ENCODE measurements at regions not wholly inside any gene's neighbourhood (a gene's known extent, or its start where the extent isn't known, plus 50 kb on each side); places are given as distances from the start of the nearest gene placed in this dataset.

DNA sequence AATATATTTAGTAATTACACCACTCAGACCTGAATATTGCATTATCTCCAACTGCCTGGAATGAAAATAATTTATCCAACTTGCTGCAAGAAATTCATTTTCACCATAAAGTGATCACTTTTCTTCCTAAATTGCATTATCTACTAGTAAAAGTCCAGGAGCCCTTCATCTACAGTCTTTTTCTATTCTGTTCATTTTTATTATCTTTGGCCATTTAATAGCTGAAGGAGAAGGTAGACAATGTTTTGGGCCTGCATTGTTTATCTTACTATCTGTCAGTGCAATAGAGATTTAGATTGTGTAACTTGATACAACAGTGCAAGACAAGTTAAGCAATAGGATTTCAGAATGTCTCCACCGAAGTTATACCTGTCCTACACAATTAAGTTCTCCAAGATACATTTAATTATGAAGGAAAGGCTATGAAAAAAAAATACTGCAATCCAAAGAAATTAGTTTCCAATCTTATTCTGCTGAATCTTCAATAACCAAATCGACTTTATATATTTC is 1339.7 kb upstream of the CDH6 start:
- DNase-seq (ENCODE audit: low read depth in 1 of 2, low spot score in 1 of 2), result no peak
- TF ChIP-seq, protein P1, sequence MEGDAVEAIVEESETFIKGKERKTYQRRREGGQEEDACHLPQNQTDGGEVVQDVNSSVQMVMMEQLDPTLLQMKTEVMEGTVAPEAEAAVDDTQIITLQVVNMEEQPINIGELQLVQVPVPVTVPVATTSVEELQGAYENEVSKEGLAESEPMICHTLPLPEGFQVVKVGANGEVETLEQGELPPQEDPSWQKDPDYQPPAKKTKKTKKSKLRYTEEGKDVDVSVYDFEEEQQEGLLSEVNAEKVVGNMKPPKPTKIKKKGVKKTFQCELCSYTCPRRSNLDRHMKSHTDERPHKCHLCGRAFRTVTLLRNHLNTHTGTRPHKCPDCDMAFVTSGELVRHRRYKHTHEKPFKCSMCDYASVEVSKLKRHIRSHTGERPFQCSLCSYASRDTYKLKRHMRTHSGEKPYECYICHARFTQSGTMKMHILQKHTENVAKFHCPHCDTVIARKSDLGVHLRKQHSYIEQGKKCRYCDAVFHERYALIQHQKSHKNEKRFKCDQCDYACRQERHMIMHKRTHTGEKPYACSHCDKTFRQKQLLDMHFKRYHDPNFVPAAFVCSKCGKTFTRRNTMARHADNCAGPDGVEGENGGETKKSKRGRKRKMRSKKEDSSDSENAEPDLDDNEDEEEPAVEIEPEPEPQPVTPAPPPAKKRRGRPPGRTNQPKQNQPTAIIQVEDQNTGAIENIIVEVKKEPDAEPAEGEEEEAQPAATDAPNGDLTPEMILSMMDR (IDR thresholded peaks at IDR 0.05; ENCODE audit: insufficient read depth, low read length), result no peak
- TF ChIP-seq SPI1 (IDR thresholded peaks at IDR 0.05; ENCODE audit: borderline replicate concordance, low read depth) (no peak), GABPA (IDR thresholded peaks at IDR 0.05; ENCODE audit: low read depth) (no peak), POLR2AphosphoS5 (IDR thresholded peaks at IDR 0.05; ENCODE audit: low read depth) (no peak)
- TF ChIP-seq, protein P2, sequence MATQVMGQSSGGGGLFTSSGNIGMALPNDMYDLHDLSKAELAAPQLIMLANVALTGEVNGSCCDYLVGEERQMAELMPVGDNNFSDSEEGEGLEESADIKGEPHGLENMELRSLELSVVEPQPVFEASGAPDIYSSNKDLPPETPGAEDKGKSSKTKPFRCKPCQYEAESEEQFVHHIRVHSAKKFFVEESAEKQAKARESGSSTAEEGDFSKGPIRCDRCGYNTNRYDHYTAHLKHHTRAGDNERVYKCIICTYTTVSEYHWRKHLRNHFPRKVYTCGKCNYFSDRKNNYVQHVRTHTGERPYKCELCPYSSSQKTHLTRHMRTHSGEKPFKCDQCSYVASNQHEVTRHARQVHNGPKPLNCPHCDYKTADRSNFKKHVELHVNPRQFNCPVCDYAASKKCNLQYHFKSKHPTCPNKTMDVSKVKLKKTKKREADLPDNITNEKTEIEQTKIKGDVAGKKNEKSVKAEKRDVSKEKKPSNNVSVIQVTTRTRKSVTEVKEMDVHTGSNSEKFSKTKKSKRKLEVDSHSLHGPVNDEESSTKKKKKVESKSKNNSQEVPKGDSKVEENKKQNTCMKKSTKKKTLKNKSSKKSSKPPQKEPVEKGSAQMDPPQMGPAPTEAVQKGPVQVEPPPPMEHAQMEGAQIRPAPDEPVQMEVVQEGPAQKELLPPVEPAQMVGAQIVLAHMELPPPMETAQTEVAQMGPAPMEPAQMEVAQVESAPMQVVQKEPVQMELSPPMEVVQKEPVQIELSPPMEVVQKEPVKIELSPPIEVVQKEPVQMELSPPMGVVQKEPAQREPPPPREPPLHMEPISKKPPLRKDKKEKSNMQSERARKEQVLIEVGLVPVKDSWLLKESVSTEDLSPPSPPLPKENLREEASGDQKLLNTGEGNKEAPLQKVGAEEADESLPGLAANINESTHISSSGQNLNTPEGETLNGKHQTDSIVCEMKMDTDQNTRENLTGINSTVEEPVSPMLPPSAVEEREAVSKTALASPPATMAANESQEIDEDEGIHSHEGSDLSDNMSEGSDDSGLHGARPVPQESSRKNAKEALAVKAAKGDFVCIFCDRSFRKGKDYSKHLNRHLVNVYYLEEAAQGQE (IDR thresholded peaks at IDR 0.05; ENCODE audit: insufficient replicate concordance, low read depth), result no peak
- H3K27ac ChIP-seq (replicated peaks), result no peak overlapping the region
- no peak overlapping the region for H3K4me3 ChIP-seq (replicated peaks; ENCODE audit: insufficient read depth, low read length)
- H3K27me3 ChIP-seq (ENCODE audit: insufficient read depth, poor library complexity, severe bottlenecking), result no peaks in the 10 kb centered on the region

DNA sequence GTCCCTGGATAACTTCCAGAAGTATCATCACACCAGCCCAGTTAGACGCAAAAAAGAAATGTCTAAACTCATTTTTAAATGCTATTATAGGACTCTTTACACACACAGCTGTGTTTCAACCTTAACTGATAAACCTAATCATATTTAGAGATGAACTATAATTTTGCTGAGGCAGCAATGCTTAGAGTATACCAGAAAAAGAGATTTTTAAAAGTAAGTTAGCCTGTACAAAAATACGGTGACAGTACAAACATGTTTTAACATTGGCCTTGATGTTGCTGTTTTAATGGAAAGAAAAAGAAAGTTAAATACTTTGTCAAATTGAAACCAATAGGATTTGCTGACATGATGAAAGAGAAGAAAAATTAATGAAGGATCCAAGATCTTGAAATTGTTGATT is 1341.2 kb upstream of the CDH6 start:
- H3K4me3 ChIP-seq (replicated peaks; ENCODE audit: insufficient read depth, low read length), result no peak overlapping the region
- TF ChIP-seq GABPA (IDR thresholded peaks at IDR 0.05; ENCODE audit: low read depth) (no peak), SPI1 (IDR thresholded peaks at IDR 0.05; ENCODE audit: borderline replicate concordance, low read depth) (no peak), POLR2AphosphoS5 (IDR thresholded peaks at IDR 0.05; ENCODE audit: low read depth) (no peak)
- TF ChIP-seq, protein P2 (IDR thresholded peaks at IDR 0.05; ENCODE audit: insufficient replicate concordance, low read depth), result no peak
- TF ChIP-seq, protein P1 (IDR thresholded peaks at IDR 0.05; ENCODE audit: insufficient read depth, low read length), result no peak
- H3K27me3 ChIP-seq (ENCODE audit: insufficient read depth, poor library complexity, severe bottlenecking), result no peaks in the 10 kb centered on the region
- no peak overlapping the region for H3K27ac ChIP-seq (replicated peaks)
- DNase-seq (ENCODE audit: low read depth in 1 of 2, low spot score in 1 of 2), result no peak

DNA sequence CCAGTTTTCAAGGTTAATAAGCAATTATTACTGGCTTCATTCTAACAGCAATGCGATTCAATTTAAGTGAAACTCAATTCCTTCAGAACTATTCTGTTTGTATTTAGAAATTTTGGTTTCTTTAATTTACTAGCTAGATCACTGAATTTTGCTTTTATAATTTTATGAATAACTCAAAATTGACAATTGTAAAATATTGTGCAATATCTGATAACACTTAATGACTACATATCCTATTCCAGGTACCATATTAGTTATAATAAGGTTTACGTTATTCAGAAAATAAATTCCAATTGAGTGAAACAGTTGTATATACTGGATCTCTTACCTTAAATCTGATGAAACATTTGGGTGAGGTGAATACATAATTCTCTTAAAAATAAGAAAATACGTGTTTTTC is 1348.3 kb upstream of the CDH6 start:
- no peak for DNase-seq (ENCODE audit: low read depth in 1 of 2, low spot score in 1 of 2)
- Histone ChIP-seq H3K27me3 (ENCODE audit: insufficient read depth, poor library complexity, severe bottlenecking) (no peaks in the 10 kb centered on the region), H3K27ac (replicated peaks) (no peak overlapping the region), H3K4me3 (replicated peaks; ENCODE audit: insufficient read depth, low read length) (no peak overlapping the region)
- TF ChIP-seq SPI1 (IDR thresholded peaks at IDR 0.05; ENCODE audit: borderline replicate concordance, low read depth), result no peak
- TF ChIP-seq, protein P2 (IDR thresholded peaks at IDR 0.05; ENCODE audit: insufficient replicate concordance, low read depth), result no peak
- no peak for TF ChIP-seq GABPA (IDR thresholded peaks at IDR 0.05; ENCODE audit: low read depth)
- TF ChIP-seq POLR2AphosphoS5 (IDR thresholded peaks at IDR 0.05; ENCODE audit: low read depth), result no peak
- TF ChIP-seq, protein P1 (IDR thresholded peaks at IDR 0.05; ENCODE audit: insufficient read depth, low read length), result no peak

Measured in HL-60 (cell line).